ENCODE measurements at regions not wholly inside any gene's neighbourhood (a gene's known extent, or its start where the extent isn't known, plus 50 kb on each side); places are given as distances from the start of the nearest gene placed in this dataset.

DNA sequence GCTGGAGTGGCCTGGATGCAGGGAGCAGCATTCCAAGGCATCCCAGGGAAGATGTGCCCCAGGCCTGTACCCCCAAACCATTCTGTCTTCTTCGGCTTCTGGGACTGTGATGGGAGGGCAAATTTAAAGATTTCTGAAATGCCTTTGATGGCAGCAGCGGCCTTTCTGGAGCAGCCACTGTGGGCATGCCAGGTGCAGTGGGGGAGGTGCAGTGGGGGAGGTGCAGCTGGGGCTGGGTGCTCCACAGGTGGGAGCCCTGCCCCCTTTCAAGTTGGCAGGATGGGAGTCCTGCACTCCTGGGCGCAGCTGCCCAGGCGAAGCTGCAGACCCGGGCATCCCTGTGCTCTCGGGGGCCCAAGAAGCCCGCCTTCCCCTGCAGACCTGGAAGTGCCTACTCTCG, 293.5 kb upstream of the MOCS1 start:
- no peaks in the 10 kb centered on the region for H3K36me3 ChIP-seq (ENCODE audit: insufficient read depth, insufficient read length, low read length)

DNA sequence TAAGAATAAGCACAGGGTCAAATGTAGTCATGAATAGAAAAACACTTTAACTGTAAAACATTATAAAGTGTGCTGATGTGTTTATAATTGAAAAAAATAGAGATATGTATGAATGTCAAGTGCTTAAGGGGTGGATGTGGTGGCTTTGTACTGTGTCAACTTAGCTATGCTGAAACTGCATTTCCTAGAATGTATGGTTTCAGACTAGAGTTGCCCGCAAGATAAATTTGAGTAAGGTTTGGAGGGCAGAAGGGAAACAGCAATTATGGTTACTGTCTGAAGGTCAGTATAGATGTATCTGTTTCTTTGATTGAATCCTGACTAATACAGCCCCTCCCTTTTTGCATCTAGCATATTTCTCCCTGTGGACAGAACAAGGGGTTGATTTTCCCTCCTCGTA, 288.1 kb upstream of the MOCS1 start:
- no peak overlapping the region for H3K9ac ChIP-seq (ENCODE audit: insufficient read length, low read depth)
- no peak overlapping the region for H3K4me3 ChIP-seq (ENCODE audit: insufficient read length, low read depth)
- H3K27me3 ChIP-seq (ENCODE audit: insufficient read depth, insufficient read length), result no peaks in the 10 kb centered on the region
- no peak for TF ChIP-seq ZNF274 (IDR thresholded peaks at IDR 0.05; ENCODE audit: low read depth, low read length)
- no peak for TF ChIP-seq YY1 (IDR thresholded peaks at IDR 0.05; ENCODE audit: insufficient read depth, insufficient read length)
- no peak for TF ChIP-seq SUZ12 (IDR thresholded peaks at IDR 0.05; ENCODE audit: extremely low read depth, insufficient read depth, insufficient read length)
- no peaks in the 10 kb centered on the region for H3K9me3 ChIP-seq (ENCODE audit: insufficient read depth, low read length)
- DNase-seq (ENCODE audit: low read depth, low spot score), result no peak
- H3K4me1 ChIP-seq (ENCODE audit: insufficient read depth, insufficient read length), result no peaks in the 10 kb centered on the region
- no peaks in the 10 kb centered on the region for H3K36me3 ChIP-seq (ENCODE audit: insufficient read depth, insufficient read length, low read length)

More for the DNA sequence above, 293.5 kb upstream of the MOCS1 start:
- no peaks in the 10 kb centered on the region for H3K9me3 ChIP-seq (ENCODE audit: insufficient read depth, low read length)
- no peaks in the 10 kb centered on the region for H3K4me1 ChIP-seq (ENCODE audit: insufficient read depth, insufficient read length)
- TF ChIP-seq YY1 (IDR thresholded peaks at IDR 0.05; ENCODE audit: insufficient read depth, insufficient read length) (no peak), ZNF274 (IDR thresholded peaks at IDR 0.05; ENCODE audit: low read depth, low read length) (no peak), SUZ12 (IDR thresholded peaks at IDR 0.05; ENCODE audit: extremely low read depth, insufficient read depth, insufficient read length) (no peak)
- DNase-seq (ENCODE audit: low read depth, low spot score), result no peak
- no peak overlapping the region for H3K4me3 ChIP-seq (ENCODE audit: insufficient read length, low read depth)
- H3K9ac ChIP-seq (ENCODE audit: insufficient read length, low read depth), result no peak overlapping the region
- H3K27me3 ChIP-seq (ENCODE audit: insufficient read depth, insufficient read length), result no peaks in the 10 kb centered on the region

DNA sequence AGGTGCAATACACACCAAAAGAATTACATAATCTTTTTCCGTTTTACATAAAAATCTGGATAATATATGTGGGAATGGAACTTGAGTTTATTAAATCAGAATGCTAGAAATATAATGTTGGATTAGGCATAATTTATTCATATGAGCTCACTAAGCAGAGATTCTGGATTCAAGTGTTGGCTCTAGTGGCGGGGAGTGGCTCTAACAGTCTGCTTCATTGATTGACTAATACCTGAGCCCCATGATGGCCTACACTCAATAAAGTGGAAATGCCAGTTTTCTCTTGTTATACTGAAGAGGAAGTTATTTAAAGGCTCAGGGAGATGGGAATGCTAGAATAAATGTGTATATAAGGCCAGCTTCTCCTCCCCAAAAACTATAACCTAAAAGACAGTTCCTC, 285.5 kb upstream of the MOCS1 start:
- Histone ChIP-seq H3K4me1 (ENCODE audit: insufficient read depth, insufficient read length) (no peaks in the 10 kb centered on the region), H3K36me3 (ENCODE audit: insufficient read depth, insufficient read length, low read length) (no peaks in the 10 kb centered on the region), H3K9ac (ENCODE audit: insufficient read length, low read depth) (no peak overlapping the region), H3K27me3 (ENCODE audit: insufficient read depth, insufficient read length) (no peaks in the 10 kb centered on the region), H3K4me3 (ENCODE audit: insufficient read length, low read depth) (no peak overlapping the region), H3K9me3 (ENCODE audit: insufficient read depth, low read length) (no peaks in the 10 kb centered on the region)
- TF ChIP-seq YY1 (IDR thresholded peaks at IDR 0.05; ENCODE audit: insufficient read depth, insufficient read length) (no peak), SUZ12 (IDR thresholded peaks at IDR 0.05; ENCODE audit: extremely low read depth, insufficient read depth, insufficient read length) (no peak), ZNF274 (IDR thresholded peaks at IDR 0.05; ENCODE audit: low read depth, low read length) (no peak)
- DNase-seq (ENCODE audit: low read depth, low spot score), result no peak

GRCh38 chr6:40210628-40211056, 276.4 kb upstream of the MOCS1 start:
- H3K36me3 ChIP-seq (ENCODE audit: insufficient read depth, insufficient read length, low read length), result no peaks in the 10 kb centered on the region
- no peak for DNase-seq (ENCODE audit: low read depth, low spot score)
- H3K4me3 ChIP-seq (ENCODE audit: insufficient read length, low read depth), result no peak overlapping the region
- TF ChIP-seq ZNF274 (IDR thresholded peaks at IDR 0.05; ENCODE audit: low read depth, low read length) (no peak), SUZ12 (IDR thresholded peaks at IDR 0.05; ENCODE audit: extremely low read depth, insufficient read depth, insufficient read length) (no peak), YY1 (IDR thresholded peaks at IDR 0.05; ENCODE audit: insufficient read depth, insufficient read length) (no peak)
- H3K9ac ChIP-seq (ENCODE audit: insufficient read length, low read depth), result no peak overlapping the region
- H3K9me3 ChIP-seq (ENCODE audit: insufficient read depth, low read length), result no peaks in the 10 kb centered on the region
- no peaks in the 10 kb centered on the region for H3K4me1 ChIP-seq (ENCODE audit: insufficient read depth, insufficient read length)
- H3K27me3 ChIP-seq (ENCODE audit: insufficient read depth, insufficient read length), result no peaks in the 10 kb centered on the region

DNA sequence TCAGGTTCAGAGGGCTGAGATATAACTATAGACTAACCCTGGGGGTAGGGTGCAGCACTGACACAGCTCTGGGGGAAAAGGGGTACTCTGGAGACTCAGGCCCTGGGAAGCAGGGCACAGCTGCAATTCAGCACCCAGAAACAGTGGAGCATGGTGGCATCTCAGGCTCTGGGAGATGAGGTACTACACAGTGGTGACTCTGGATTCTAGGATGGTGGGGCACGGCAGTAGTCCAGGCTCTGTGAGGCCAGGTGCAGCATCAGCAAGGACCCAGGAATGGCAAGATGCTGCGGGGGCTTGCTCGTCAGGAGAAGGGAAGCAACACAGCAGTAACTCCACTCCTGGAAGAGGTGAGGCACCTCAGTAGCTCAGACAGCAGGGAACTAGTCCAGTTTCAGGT, 271.5 kb upstream of the MOCS1 start:
- no peaks in the 10 kb centered on the region for H3K27me3 ChIP-seq (ENCODE audit: insufficient read depth, insufficient read length)
- H3K9me3 ChIP-seq (ENCODE audit: insufficient read depth, low read length), result peaks cover 11% of the 10 kb centered on the region

DNA sequence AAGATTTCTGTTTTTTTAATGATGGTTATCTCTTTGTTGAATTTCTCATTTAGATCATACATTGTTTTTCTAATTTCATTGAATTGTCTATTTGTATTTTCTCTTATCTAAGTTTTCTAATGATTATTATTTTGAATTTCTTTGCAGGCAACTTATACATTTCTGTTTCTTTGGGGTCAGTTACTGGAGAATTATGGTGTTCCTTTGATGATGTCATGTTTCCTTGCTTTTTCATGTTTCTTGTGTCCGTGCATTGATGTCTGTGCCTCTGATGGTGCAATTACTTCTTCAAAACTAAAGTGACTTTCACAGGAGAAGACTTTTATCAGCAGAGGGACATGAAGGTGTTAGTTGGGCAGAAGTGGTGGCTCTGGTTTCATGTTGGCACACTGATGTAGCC, 270.7 kb upstream of the MOCS1 start:
- Histone ChIP-seq H3K9me3 (ENCODE audit: insufficient read depth, low read length) (peaks cover 11% of the 10 kb centered on the region), H3K9ac (ENCODE audit: insufficient read length, low read depth) (no peak overlapping the region), H3K27me3 (ENCODE audit: insufficient read depth, insufficient read length) (no peaks in the 10 kb centered on the region), H3K4me1 (ENCODE audit: insufficient read depth, insufficient read length) (no peaks in the 10 kb centered on the region), H3K4me3 (ENCODE audit: insufficient read length, low read depth) (no peak overlapping the region), H3K36me3 (ENCODE audit: insufficient read depth, insufficient read length, low read length) (no peaks in the 10 kb centered on the region)
- no peak for DNase-seq (ENCODE audit: low read depth, low spot score)
- no peak for TF ChIP-seq SUZ12 (IDR thresholded peaks at IDR 0.05; ENCODE audit: extremely low read depth, insufficient read depth, insufficient read length)
- no peak for TF ChIP-seq YY1 (IDR thresholded peaks at IDR 0.05; ENCODE audit: insufficient read depth, insufficient read length)
- TF ChIP-seq ZNF274 (IDR thresholded peaks at IDR 0.05; ENCODE audit: low read depth, low read length), result no peak

More for the DNA sequence above, 271.5 kb upstream of the MOCS1 start:
- Histone ChIP-seq H3K36me3 (ENCODE audit: insufficient read depth, insufficient read length, low read length) (no peaks in the 10 kb centered on the region), H3K4me1 (ENCODE audit: insufficient read depth, insufficient read length) (no peaks in the 10 kb centered on the region), H3K9ac (ENCODE audit: insufficient read length, low read depth) (no peak overlapping the region), H3K4me3 (ENCODE audit: insufficient read length, low read depth) (no peak overlapping the region)
- DNase-seq (ENCODE audit: low read depth, low spot score), result no peak
- TF ChIP-seq ZNF274 (IDR thresholded peaks at IDR 0.05; ENCODE audit: low read depth, low read length), result no peak
- TF ChIP-seq YY1 (IDR thresholded peaks at IDR 0.05; ENCODE audit: insufficient read depth, insufficient read length), result no peak
- no peak for TF ChIP-seq SUZ12 (IDR thresholded peaks at IDR 0.05; ENCODE audit: extremely low read depth, insufficient read depth, insufficient read length)

GRCh38 chr6:40197371-40197770, 263.1 kb upstream of the MOCS1 start:
- H3K4me3 ChIP-seq (ENCODE audit: insufficient read length, low read depth), result no peak overlapping the region
- no peaks in the 10 kb centered on the region for H3K4me1 ChIP-seq (ENCODE audit: insufficient read depth, insufficient read length)
- TF ChIP-seq ZNF274 (IDR thresholded peaks at IDR 0.05; ENCODE audit: low read depth, low read length), result no peak
- no peak for TF ChIP-seq SUZ12 (IDR thresholded peaks at IDR 0.05; ENCODE audit: extremely low read depth, insufficient read depth, insufficient read length)
- no peaks in the 10 kb centered on the region for H3K9me3 ChIP-seq (ENCODE audit: insufficient read depth, low read length)
- H3K36me3 ChIP-seq (ENCODE audit: insufficient read depth, insufficient read length, low read length), result no peaks in the 10 kb centered on the region
- DNase-seq (ENCODE audit: low read depth, low spot score), result no peak
- no peak overlapping the region for H3K9ac ChIP-seq (ENCODE audit: insufficient read length, low read depth)
- no peaks in the 10 kb centered on the region for H3K27me3 ChIP-seq (ENCODE audit: insufficient read depth, insufficient read length)

GRCh38 chr6:40196135-40196518, 261.9 kb upstream of the MOCS1 start:
- DNase-seq (ENCODE audit: low read depth, low spot score), result no peak
- no peaks in the 10 kb centered on the region for H3K9me3 ChIP-seq (ENCODE audit: insufficient read depth, low read length)
- no peak overlapping the region for H3K4me3 ChIP-seq (ENCODE audit: insufficient read length, low read depth)
- H3K4me1 ChIP-seq (ENCODE audit: insufficient read depth, insufficient read length), result no peaks in the 10 kb centered on the region
- TF ChIP-seq ZNF274 (IDR thresholded peaks at IDR 0.05; ENCODE audit: low read depth, low read length), result no peak
- TF ChIP-seq YY1 (IDR thresholded peaks at IDR 0.05; ENCODE audit: insufficient read depth, insufficient read length), result no peak
- H3K27me3 ChIP-seq (ENCODE audit: insufficient read depth, insufficient read length), result no peaks in the 10 kb centered on the region
- H3K36me3 ChIP-seq (ENCODE audit: insufficient read depth, insufficient read length, low read length), result no peaks in the 10 kb centered on the region
- no peak overlapping the region for H3K9ac ChIP-seq (ENCODE audit: insufficient read length, low read depth)

Data from NT2/D1 (cell line).